Neural cell (in vitro differentiated cells): ENCODE measurements at regions not wholly inside any gene's neighbourhood (a gene's known extent, or its start where the extent isn't known, plus 50 kb on each side); places are given as distances from the start of the nearest gene placed in this dataset.

Experiments used
- H2AFZ ChIP-seq: fragments of 200-600, 300-800 bp; sonication (generic), shearing (Covaris generic); 2 replicates; pipeline ENCODE4 v1.6.0; 2014; ENCODE audit warnings: low read depth, mild to moderate bottlenecking, antibody characterized with exemption, low read length, moderate library complexity
- H3F3A ChIP-seq: fragments of 200-600 bp; shearing (Covaris generic); 2 replicates; pipeline ENCODE4 v1.6.1; 2016; ENCODE audit warnings: mild to moderate bottlenecking, moderate library complexity, mixed read lengths, antibody characterized with exemption, low read length; ENCODE audit not compliant: insufficient read depth, poor library complexity, severe bottlenecking
- H3K27ac ChIP-seq: fragments of 200-600, 300-800 bp; sonication (generic), shearing (Covaris generic); 2 replicates; pipeline ENCODE4 v1.5.1; 2014; ENCODE audit warnings: mild to moderate bottlenecking, low read length, moderate library complexity
- H3K27me3 ChIP-seq: fragments of 300-800, 200-600 bp; sonication (generic), shearing (Covaris generic); 2 replicates; pipeline ENCODE4 v1.6.0; 2014; ENCODE audit warnings: mild to moderate bottlenecking, low read depth, low read length, moderate library complexity; ENCODE audit not compliant: insufficient read depth
- H3K36me3 ChIP-seq: fragments of 300-800, 200-600 bp; sonication (generic), shearing (Covaris generic); 2 replicates; pipeline ENCODE4 v1.5.1; 2014; ENCODE audit warnings: mild to moderate bottlenecking, antibody characterized with exemption, low read length, moderate library complexity; ENCODE audit not compliant: insufficient read depth
- H3K4me2 ChIP-seq: fragments of 300-800, 200-600 bp; sonication (generic), shearing (Covaris generic); 2 replicates; pipeline ENCODE4 v1.6.0; 2014; ENCODE audit warnings: mild to moderate bottlenecking, low read length
- H3K4me3 ChIP-seq: fragments of 300-800, 200-600 bp; sonication (generic), shearing (Covaris generic); 2 replicates; pipeline ENCODE4 v1.5.1; 2014; ENCODE audit warnings: mild to moderate bottlenecking, low read length, moderate library complexity
- H3K79me2 ChIP-seq: fragments of 200-600 bp; shearing (Covaris generic); replicated peaks from 2 replicates; pipeline ENCODE4 v1.6.0; 2014; ENCODE audit warnings: mild to moderate bottlenecking, low read length, moderate library complexity; ENCODE audit not compliant: insufficient read depth
- H3K9ac ChIP-seq: fragments of 300-800, 200-600 bp; sonication (generic), shearing (Covaris generic); 2 replicates; pipeline ENCODE4 v1.6.1; 2016; ENCODE audit warnings: mild to moderate bottlenecking, low read length, mixed read lengths
- H3K9me2 ChIP-seq: fragments of 200-600 bp; shearing (Covaris generic); 2 replicates; pipeline ENCODE4 v1.6.1; 2016; ENCODE audit warnings: mild to moderate bottlenecking, low read length, mixed read lengths; ENCODE audit not compliant: insufficient read depth
- H3K9me3 ChIP-seq: fragments of 200-600, 300-800 bp; sonication (generic), shearing (Covaris generic); 2 replicates; pipeline ENCODE4 v1.6.1; 2016; ENCODE audit warnings: mild to moderate bottlenecking, mixed run types, low read length, moderate library complexity, mixed read lengths
- H4K20me1 ChIP-seq: fragments of 200-600 bp; shearing (Covaris generic); 2 replicates; pipeline ENCODE4 v1.6.1; 2016; ENCODE audit warnings: mild to moderate bottlenecking, mixed run types; ENCODE audit not compliant: insufficient read depth
- CTCF ChIP-seq: fragments of 450-650 bp; IDR thresholded peaks from 2 replicates; pipeline ENCODE4 v1.5.1; 2014; ENCODE audit warnings: antibody characterized with exemption, mild to moderate bottlenecking, moderate library complexity; ENCODE audit not compliant: poor library complexity, severe bottlenecking
- EP300 ChIP-seq: fragments of 450-650 bp; conservative IDR thresholded peaks from 2 replicates; pipeline ENCODE4 v1.6.1; 2014; ENCODE audit warnings: antibody characterized with exemption, mild to moderate bottlenecking, moderate library complexity; ENCODE audit not compliant: poor library complexity, severe bottlenecking
- EZH2 ChIP-seq: fragments of 200-600, 300-800 bp; shearing (Covaris generic), sonication (generic); IDR thresholded peaks from 2 replicates; pipeline ENCODE4 v1.6.1; 2014; ENCODE audit warnings: antibody characterized with exemption, low read length, borderline replicate concordance, mild to moderate bottlenecking; ENCODE audit not compliant: insufficient read depth, poor library complexity, severe bottlenecking
- MXI1 ChIP-seq: fragments of 450-650 bp; conservative IDR thresholded peaks from 2 replicates; pipeline ENCODE4 v1.6.1; 2014; ENCODE audit warnings: antibody characterized with exemption, mild to moderate bottlenecking; ENCODE audit not compliant: poor library complexity, severe bottlenecking
- POLR2AphosphoS5 ChIP-seq: IDR thresholded peaks from 2 replicates; pipeline ENCODE4 v1.6.1; 2012
- RAD21 ChIP-seq: fragments of 450-650 bp; conservative IDR thresholded peaks from 2 replicates; pipeline ENCODE4 v1.6.1; 2014; ENCODE audit warnings: antibody characterized with exemption, mild to moderate bottlenecking, moderate library complexity
- REST ChIP-seq: IDR thresholded peaks from 2 replicates; pipeline ENCODE4 v1.6.1; 2012; ENCODE audit warnings: borderline replicate concordance
- SMC3 ChIP-seq: fragments of 450-650 bp; conservative IDR thresholded peaks from 2 replicates; pipeline ENCODE4 v1.6.1; 2014; ENCODE audit warnings: antibody characterized with exemption, mild to moderate bottlenecking, moderate library complexity; ENCODE audit not compliant: poor library complexity
- TAF1 ChIP-seq: IDR thresholded peaks from 2 replicates; pipeline ENCODE4 v1.6.1; 2012; ENCODE audit warnings: low read depth

DNA sequence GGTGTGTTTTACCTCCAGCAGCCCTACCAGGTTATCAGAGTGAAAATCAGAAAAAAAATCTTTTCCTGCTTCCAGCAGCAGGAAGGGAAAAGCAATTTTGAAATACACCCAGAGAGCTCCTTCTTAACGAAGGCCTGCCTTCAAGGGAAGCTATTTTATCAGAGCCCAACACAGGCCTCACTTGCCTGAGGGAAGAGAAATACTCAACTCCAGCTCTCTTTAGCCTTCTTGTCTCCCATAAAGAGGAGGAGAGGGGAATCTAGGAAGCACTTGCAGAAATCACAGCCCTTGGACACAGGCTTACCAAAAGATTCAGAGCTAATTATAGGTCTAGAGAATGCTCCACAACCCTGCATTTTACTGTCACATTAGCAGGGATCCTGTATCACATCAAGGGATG is 896.1 kb upstream of the CNTNAP5 start:
- Histone ChIP-seq H3K9ac (no peak overlapping the region), H3K4me2 (no peak overlapping the region), H2AFZ (no peak overlapping the region), H4K20me1 (no peaks in the 10 kb centered on the region), H3K79me2 (no peaks in the 10 kb centered on the region), H3K9me2 (no peaks in the 10 kb centered on the region), H3K27ac (no peak overlapping the region), H3K4me3 (no peak overlapping the region), H3K27me3 (no peaks in the 10 kb centered on the region), H3K9me3 (peaks cover 3% of the 10 kb centered on the region), H3K36me3 (no peaks in the 10 kb centered on the region), H3F3A (no peaks in the 10 kb centered on the region)
- TF ChIP-seq POLR2AphosphoS5 = no peak
- TF ChIP-seq EP300 = no peak
- no peak for TF ChIP-seq SMC3
- no peak for TF ChIP-seq REST
- no peak for TF ChIP-seq CTCF
- no peak for TF ChIP-seq RAD21
- TF ChIP-seq EZH2 = no peak
- no peak for TF ChIP-seq TAF1
- no peak for TF ChIP-seq MXI1

DNA sequence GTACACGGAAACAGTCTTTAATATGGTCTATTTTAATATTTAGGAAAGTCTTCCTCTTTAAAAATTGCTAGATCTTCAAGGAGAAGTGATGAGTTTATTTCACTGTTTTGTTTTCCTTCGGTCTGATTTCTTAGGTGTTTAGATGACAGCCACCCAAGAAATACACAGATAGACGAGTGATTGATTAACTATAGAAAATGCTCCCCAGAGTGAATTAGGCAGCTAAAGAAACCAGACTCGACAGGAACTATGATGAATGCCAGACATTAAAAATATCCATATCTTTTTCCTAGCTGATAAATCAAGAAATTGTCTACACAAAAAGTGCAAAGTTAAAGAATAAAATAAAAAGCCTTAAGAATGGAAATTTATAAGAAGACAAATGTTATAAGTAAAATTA is 888.7 kb upstream of the CNTNAP5 start:
- Histone ChIP-seq H3K27me3 (no peaks in the 10 kb centered on the region), H3K79me2 (no peaks in the 10 kb centered on the region), H3K4me3 (no peak overlapping the region), H3K36me3 (no peaks in the 10 kb centered on the region), H3K9ac (no peak overlapping the region), H3K4me2 (no peak overlapping the region), H3F3A (no peaks in the 10 kb centered on the region), H3K27ac (no peak overlapping the region), H2AFZ (no peak overlapping the region), H3K9me2 (no peaks in the 10 kb centered on the region), H4K20me1 (no peaks in the 10 kb centered on the region), H3K9me3 (peaks cover 3% of the 10 kb centered on the region)
- TF ChIP-seq MXI1 (no peak), SMC3 (no peak), EZH2 (no peak), CTCF (no peak), RAD21 (no peak), REST (no peak), EP300 (no peak), TAF1 (no peak), POLR2AphosphoS5 (no peak)
